ENCODE measurements at regions not wholly inside any gene's neighbourhood (a gene's known extent, or its start where the extent isn't known, plus 50 kb on each side); places are given as distances from the start of the nearest gene placed in this dataset.

DNA sequence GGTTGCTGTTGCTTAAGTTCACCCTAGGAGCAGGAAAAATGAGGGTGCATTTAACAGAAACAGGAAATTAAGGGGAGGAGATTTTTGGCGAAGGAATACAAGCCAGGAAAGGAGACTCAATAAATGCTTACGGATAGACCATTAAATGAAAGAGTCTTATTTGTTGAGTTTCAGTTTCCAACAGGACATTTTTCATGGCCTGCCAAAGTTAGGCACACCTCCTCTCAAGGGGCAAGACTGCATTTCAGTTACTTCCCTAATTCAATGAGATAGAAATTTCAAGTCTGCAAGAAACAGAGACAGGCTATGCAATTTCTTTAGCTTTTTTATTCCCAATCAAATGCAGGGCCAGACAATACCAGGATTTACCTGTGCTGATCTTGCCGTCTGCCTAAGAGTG lies 394.7 kb upstream of the KLHL29 start:
- ChIA-PET POLR2A (no interaction called here), CTCF (no interaction called here)
- Histone ChIP-seq H3K4me1 (no peaks in the 10 kb centered on the region), H3K36me3 (ENCODE audit: control insufficient read depth, insufficient read depth, low read length) (no peaks in the 10 kb centered on the region), H3K4me3 (ENCODE audit: low read depth, low read length) (no peak overlapping the region), H3K9me3 (no peaks in the 10 kb centered on the region; the same call in 1 of the 2 replicates), H3K27me3 (replicated peaks; ENCODE audit: control insufficient read depth, insufficient read depth, low read length) (no peaks in the 10 kb centered on the region)
- no peak for DNase-seq
- intact Hi-C loops (cut with micrococcal nuclease; ENCODE audit: unreplicated experiment), result no loop called here
- Mint-ChIP-seq H3K4me3 (ENCODE audit: unreplicated experiment) (no peak overlapping the region), H3K9me3 (ENCODE audit: unreplicated experiment) (no peaks in the 10 kb centered on the region), H3K27me3 (ENCODE audit: insufficient read depth, unreplicated experiment) (no peaks in the 10 kb centered on the region), H3K36me3 (ENCODE audit: insufficient read depth, unreplicated experiment) (no peaks in the 10 kb centered on the region), H3K27ac (ENCODE audit: unreplicated experiment) (no peak overlapping the region), H3K4me1 (ENCODE audit: low read depth, unreplicated experiment) (no peaks in the 10 kb centered on the region)
- TF ChIP-seq CTCF (IDR thresholded peaks at IDR 0.05; ENCODE audit: insufficient read depth in 1 of 2, low read depth in 1 of 2, low read length in 1 of 2, severe bottlenecking in 1 of 2, unreplicated experiment in 1 of 2), result no peak
- no TSS peak for BruUV-seq (replicated peaks)

DNA sequence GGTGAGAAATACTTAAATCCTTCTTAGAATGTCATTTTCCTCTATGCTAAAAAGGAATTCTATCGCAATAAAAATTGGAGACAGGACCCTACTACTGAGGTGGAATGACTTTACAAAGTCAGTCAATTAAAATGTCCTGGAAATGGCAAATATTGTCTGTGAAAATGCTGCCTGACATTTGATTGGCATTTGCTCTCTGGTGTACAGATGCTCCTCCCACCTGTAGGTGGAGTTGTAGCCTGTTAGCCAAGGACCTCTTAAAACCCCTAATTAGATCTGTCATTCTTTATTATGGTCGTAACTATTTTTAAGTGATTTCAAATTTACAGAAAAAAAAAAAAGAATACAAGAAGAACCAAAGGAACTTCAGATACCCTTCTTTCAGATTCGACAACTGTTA lies 393.1 kb upstream of the KLHL29 start:
- no peaks in the 10 kb centered on the region for H3K9me3 Mint-ChIP-seq (ENCODE audit: unreplicated experiment)
- no peak overlapping the region for H3K4me3 Mint-ChIP-seq (ENCODE audit: unreplicated experiment)
- TF ChIP-seq CTCF (IDR thresholded peaks at IDR 0.05; ENCODE audit: insufficient read depth in 1 of 2, low read depth in 1 of 2, low read length in 1 of 2, severe bottlenecking in 1 of 2, unreplicated experiment in 1 of 2), result no peak
- no peaks in the 10 kb centered on the region for H3K36me3 Mint-ChIP-seq (ENCODE audit: insufficient read depth, unreplicated experiment)
- POLR2A ChIA-PET, result no interaction called here
- Histone ChIP-seq H3K4me1 (no peaks in the 10 kb centered on the region), H3K9me3 (no peaks in the 10 kb centered on the region; the same call in 1 of the 2 replicates), H3K36me3 (ENCODE audit: control insufficient read depth, insufficient read depth, low read length) (no peaks in the 10 kb centered on the region), H3K4me3 (ENCODE audit: low read depth, low read length) (no peak overlapping the region), H3K27me3 (replicated peaks; ENCODE audit: control insufficient read depth, insufficient read depth, low read length) (no peaks in the 10 kb centered on the region)
- DNase-seq, result no peak
- BruUV-seq (replicated peaks), result no TSS peak
- no peaks in the 10 kb centered on the region for H3K27me3 Mint-ChIP-seq (ENCODE audit: insufficient read depth, unreplicated experiment)
- no peak overlapping the region for H3K27ac Mint-ChIP-seq (ENCODE audit: unreplicated experiment)
- intact Hi-C loops (cut with micrococcal nuclease; ENCODE audit: unreplicated experiment), result no loop called here
- H3K4me1 Mint-ChIP-seq (ENCODE audit: low read depth, unreplicated experiment), result no peaks in the 10 kb centered on the region
- CTCF ChIA-PET, result no interaction called here

GRCh38 chr2:22992441-22992840 lies 392.5 kb upstream of the KLHL29 start:
- DNase-seq, result no peak
- Mint-ChIP-seq H3K27me3 (ENCODE audit: insufficient read depth, unreplicated experiment) (no peaks in the 10 kb centered on the region), H3K27ac (ENCODE audit: unreplicated experiment) (no peak overlapping the region), H3K4me3 (ENCODE audit: unreplicated experiment) (no peak overlapping the region), H3K36me3 (ENCODE audit: insufficient read depth, unreplicated experiment) (no peaks in the 10 kb centered on the region), H3K9me3 (ENCODE audit: unreplicated experiment) (no peaks in the 10 kb centered on the region), H3K4me1 (ENCODE audit: low read depth, unreplicated experiment) (no peaks in the 10 kb centered on the region)
- no TSS peak for BruUV-seq (replicated peaks)
- intact Hi-C loops (cut with micrococcal nuclease; ENCODE audit: unreplicated experiment), result no loop called here
- TF ChIP-seq CTCF (IDR thresholded peaks at IDR 0.05; ENCODE audit: insufficient read depth in 1 of 2, low read depth in 1 of 2, low read length in 1 of 2, severe bottlenecking in 1 of 2, unreplicated experiment in 1 of 2), result no peak
- Histone ChIP-seq H3K4me3 (ENCODE audit: low read depth, low read length) (no peak overlapping the region), H3K9me3 (no peaks in the 10 kb centered on the region; the same call in 1 of the 2 replicates), H3K27me3 (replicated peaks; ENCODE audit: control insufficient read depth, insufficient read depth, low read length) (no peaks in the 10 kb centered on the region), H3K36me3 (ENCODE audit: control insufficient read depth, insufficient read depth, low read length) (no peaks in the 10 kb centered on the region), H3K4me1 (no peaks in the 10 kb centered on the region)
- ChIA-PET CTCF (no interaction called here), POLR2A (no interaction called here)

All from Caco-2 (cell line).